NCI-H2227 (cell line): ENCODE measurements at regions not wholly inside any gene's neighbourhood (a gene's known extent, or its start where the extent isn't known, plus 50 kb on each side); places are given as distances from the start of the nearest gene placed in this dataset.

Experiments used
- DNase-seq: peaks from one replicate; lab custom pipeline; 2025; ENCODE audit not compliant: unreplicated experiment; lab: John Stamatoyannopoulos, UW

DNA sequence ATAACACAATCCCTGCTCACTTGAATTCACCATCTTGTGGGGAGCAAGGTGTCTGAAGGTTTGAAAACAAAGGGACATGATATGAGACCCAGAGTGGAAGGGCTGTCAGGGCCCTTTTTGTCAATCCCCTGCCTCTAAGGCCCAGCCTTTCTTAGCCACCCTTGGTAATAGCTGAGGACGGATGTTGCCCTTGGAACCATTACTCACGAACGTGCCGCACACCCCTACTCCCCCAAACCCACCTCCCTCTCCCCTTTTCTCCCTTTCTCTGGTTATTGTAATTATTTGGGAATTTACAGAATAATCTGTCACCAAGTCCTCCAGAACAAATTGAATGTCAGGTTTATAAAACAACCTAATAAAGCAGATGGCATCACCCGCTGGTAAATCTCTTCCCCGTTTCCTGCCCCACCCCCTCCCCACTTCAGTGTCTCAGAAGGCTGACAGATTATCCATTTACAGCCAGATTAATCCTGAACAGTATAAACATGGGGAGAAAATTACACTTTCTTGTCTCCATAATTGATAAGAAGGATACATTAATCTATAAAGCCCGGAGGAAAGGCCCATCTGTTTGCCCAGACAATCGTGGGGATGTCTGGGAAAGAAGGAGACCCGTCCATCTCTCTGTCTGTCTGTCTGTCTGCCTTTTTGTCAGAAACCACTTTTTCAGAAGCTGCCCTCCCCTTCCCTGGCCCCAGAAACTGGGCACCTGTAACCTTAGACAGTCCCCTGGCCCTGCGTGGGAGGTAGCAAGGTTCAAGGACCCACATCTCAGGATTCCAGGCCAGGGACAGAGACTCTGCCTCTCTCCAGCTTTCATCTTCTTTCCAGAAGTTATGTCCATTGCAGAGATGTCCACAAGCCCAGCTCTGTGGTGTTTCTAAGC is 60.6 kb upstream of the CD34 start:
- peak; percentile 15 for DNase-seq

DNA sequence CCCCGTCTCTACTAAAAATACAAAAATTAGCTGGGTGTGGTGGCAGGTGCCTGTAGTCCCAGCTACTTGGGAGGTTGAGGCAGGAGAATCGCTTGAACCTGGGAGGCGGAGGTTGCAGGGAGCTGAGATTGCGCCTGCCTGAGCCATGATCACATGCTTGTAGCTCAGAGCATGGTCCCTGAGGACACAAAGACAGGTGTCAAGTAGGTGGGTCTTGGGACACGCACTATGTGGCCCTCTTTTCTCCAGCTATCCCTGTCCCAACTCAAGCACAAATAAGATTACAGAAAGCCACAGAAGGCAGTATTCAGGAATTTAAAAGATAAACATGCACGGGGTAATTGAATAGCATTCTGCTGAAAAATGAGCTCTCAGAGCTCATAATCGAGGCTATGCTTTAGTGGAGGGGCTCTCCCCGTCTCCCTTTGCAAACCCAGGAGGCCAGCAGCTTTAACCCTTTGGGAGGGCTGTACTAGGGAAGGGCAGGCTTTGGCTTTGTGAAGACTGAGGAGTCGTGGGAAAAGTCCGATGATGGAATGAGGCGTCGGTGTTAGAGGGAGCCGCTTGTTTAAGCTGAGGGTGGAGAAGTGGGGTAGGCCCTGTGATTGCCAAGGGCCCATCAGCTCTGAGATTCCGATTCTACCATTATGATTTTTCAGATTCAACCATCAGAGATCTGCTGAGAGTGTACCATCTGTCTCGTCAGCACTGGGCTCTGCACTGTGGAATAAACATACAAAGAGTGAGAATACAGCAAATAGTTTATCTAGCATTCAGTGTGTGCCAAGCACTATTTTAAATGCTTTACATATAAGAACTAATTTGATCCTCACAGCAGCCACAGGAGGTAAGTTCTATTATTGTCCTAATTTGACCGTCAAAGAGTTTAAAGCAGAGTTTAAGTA is 59.7 kb upstream of the CD34 start:
- no peak for DNase-seq

DNA sequence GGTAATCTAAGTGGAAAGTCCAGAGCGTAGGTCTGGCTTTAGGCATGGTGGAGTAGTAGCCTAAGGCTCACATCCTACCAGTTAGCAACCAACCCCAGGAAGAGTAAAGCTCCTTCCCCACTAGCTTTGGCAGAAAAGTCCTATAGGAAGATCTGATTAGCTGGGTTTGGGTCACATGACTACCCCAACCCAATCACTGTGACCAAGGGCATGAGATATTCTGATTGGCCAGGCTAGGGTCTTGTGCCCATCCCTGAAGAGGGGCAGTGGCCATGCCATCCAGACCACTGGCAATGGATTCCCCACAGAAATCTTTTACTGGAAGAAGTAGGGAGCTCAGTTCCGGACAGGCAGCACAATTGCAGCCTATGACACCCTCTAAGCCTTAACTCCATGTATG is 58.6 kb upstream of the CD34 start:
- no peak for DNase-seq

DNA sequence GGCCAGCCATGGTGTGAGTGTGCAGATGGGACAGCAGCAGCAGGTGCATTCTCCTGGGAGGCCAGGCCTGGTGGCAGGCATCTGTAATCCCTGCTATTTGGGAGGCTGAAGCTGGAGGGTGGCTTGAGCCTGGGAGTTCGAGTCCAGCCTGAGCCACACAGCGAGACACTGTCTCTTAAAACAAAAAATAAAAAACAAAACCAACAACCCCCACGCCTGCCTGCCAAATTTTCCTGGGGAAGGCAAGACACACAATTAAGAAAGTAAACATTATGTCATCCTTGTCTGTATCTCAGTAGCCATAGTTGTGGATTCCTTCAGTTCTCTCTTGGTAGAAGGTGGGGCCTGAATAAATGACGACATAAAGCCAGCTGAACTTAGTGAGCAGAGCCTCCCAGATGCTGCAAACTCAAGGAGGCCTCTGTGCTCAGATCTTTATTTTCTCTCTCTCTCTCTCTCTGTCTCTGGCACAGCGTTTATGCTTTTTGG is 57.6 kb upstream of the CD34 start:
- DNase-seq: no peak

DNA sequence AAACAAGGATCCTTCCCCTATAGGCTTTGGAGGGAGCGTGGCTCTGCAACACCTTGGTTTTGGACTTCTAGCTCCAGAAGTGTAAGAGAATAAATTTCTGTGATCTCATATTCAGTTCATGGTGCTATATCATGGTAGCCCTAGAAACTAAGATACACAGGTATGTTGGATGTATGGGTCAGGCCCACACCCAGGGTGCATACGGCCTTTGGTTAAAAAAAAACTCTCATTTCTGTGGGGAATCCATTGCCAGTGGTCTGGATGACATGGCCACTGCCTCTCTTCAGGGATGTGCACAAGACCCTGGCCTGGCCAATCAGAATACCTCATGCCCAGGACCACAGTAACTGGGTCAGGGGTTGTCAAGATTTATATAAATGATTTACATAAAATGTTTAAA is 56.8 kb upstream of the CD34 start:
- DNase-seq: no peak

DNA sequence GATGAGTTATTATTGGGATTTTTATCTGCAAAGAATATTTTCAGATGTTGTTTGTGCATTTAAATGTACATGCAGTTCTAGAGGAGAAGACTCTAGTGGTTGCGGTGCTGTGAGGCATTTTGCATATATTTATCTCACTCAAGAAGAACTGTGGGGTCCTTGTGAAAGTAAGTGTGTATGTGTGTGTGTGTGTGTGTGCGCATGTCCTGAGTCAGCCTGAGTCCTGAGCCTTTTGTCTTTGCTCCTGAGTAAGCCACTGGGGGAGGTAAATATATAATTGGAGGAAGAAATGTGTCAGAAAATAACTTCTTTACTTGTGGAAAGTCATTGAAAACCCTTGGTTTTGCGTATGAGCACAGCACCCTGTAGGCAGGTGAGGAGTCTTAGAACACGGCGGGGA is 55.6 kb upstream of the CD34 start:
- no peak for DNase-seq

DNA sequence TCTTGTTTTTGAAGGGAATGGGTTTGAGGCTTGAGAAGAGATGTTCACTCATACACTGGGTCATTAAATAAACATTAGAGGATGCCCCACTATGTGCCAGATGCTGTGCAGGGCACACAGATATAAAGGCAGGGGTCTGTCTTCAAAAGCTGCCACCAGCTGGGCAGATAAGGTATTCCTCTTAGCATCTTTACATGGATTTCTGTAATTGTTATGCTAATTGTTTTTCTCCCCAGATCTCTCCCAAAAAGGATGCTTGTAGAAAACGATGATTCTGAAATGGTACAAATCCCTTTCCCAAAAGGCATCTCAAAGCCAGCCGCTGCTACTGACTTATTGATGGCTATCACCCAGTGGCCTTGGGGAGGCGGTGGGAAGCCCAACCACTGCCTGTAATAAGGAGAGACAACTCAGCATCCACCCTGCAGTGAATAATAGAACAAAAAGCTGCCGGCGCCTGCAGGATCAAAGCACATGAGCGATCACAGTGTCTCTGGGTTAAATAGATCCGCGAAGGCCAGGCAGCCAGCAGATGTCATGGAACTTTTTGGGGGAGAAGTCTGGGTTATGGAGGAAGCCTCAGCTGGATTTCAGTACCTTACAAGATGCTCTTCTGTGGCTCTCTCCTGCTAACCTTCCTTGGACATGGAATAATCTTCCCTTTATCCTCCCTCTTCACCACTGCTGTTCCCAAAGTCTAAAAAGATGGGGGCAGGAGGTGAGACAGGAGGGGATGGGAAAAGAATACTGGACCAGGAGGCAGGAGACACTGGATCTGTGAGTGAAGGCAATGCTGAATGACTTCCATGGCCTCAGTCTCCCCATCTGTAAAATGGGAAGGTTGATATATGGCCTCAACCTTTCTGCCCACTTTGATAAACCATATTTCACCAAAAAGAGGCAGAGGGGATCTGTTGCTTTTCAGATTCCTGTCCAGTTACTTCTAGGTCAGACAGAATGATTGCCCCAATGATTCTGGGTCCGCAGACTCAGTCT is 54.8 kb upstream of the CD34 start:
- peak; percentile 40 for DNase-seq

DNA sequence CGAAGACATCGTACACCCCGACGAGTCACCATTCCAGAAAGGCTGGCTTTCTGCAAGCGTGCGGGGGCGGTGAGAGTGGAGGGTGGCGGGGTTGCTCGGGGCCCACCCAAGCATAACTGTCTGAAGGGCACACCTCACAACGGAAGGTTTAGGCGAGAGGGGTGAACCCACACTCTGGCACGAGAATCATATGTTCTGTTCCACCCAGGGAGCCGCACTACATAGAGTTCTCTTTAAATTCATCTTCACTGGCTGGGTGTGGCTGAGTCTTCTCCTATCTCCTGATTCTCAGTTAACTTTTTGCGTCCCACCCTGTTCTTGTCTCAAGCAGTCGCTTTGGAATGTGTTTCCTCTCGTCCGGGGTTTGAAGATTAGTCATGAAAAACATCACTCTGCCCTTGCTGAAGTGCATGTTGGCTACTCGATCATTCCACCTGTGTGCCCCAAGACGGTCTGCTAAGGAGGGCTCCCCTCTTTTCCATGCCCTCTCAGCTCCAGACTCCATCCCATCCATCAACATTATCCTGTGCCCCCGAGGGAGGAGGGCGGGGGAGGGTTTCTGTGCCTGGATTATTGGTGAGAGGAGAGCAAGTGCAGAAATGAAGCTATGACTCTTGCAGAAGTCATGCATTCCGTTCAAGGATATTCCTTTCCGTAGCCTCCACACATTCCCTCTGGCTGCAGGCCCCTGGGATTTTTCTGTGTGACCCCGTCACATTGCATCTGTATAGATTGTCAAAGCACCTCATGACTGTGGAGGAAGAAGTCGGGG is 53.5 kb upstream of the CD34 start:
- DNase-seq: no peak

DNA sequence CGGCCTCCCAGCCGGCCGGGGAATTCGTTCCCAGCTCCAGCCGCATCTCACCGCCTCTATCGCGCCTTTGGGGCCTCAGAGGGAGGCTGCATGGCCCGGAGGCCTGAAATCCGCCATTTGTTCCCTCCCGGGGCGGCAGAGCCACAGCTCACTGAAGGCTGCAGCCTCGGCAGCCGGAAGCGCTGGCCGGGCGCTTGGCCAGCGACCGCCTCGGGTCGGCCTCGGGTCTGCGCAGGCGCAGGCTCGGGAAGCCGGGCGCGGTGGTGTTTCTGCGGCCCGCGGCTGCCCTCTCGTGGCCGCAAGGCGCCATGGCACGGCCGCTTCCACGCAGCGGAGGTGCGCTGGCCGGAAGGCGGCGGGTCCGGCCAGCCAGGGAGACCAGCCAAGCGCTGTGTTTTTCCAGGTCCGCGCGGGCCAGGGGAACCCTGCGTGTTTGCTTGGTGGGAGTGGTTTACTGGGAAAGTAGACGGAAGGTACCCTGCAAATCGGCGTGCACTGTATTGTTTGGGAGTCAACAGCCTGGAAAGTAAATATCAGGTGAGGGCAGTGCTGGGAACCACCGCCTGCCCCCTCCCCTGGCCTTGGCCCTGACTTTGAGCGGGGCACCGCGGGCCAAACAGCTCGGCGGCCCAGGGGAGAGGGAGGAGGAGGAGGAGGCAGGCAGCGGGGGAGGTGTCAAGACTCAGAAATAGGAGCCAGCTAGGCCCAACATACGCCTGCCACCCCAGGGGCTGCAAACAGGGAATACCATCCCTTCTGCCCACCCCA is 52.7 kb upstream of the CD34 start:
- peak; percentile 94 for DNase-seq

DNA sequence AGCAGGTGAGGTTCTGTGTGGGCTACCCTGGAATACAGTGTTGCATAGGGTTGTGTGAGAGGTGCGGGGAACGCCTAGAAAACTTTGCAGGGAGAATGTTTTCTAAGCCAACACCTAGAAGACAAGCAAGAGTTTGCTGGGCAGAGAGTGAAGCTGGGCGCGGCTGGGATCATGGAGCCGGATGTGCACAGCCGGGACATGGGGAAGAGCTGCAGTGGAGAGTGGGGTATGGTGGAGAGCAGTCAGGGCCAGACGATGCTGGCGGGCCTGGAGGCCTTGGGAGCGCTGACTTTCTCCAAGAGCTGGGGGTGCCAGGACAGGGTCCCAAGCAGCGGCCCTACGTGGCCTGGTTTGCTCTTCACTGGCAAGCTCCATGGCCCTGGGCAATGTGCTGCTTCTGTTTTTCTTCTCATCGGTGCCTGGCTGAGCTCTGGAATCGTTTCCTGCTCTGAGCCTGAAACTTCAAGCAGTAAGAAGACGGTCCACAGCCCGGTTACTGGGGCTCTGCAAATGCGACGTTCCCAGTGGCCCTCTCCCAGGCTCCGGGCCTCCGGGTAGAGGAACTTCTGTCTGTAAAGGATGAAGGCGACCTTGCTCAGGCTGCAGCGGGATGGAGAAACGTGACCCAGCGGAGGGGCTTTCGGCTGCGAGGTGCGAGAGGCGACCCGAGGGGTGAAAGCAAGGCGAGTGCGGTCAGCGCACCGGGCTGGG is 51.9 kb upstream of the CD34 start:
- DNase-seq: peak; percentile 58
